CD14-positive monocyte (primary cell): ENCODE measurements at regions not wholly inside any gene's neighbourhood (a gene's known extent, or its start where the extent isn't known, plus 50 kb on each side); places are given as distances from the start of the nearest gene placed in this dataset.

Source experiments
- DNase-seq, 3 donors: peaks; one replicate each; pipeline ENCODE4 v3.0.0-alpha.2; 2011 to 2022
- H2AFZ ChIP-seq: 2 replicates; pipeline ENCODE4 v1.6.0; 2012; ENCODE audit warnings: mild to moderate bottlenecking, low read depth, low read length, inconsistent platforms; ENCODE audit not compliant: insufficient read depth, poor library complexity, severe bottlenecking
- H3K27ac ChIP-seq, 2 donors: 1 replicate in 1 of 2; 2 replicates in 1 of 2; pipeline ENCODE4 v1.5.1; 2012 to 2013; ENCODE audit warnings: low read length in 2 of 2, control low read depth in 1 of 2, inconsistent platforms in 1 of 2, low read depth in 1 of 2, mild to moderate bottlenecking in 1 of 2
- H3K27me3 ChIP-seq, 2 donors: one replicate each; pipeline versions ENCODE4 v1.6.0 to v1.6.1; 2011 to 2013; ENCODE audit warnings: low read length in 2 of 2; ENCODE audit not compliant: control insufficient read depth in 2 of 2, insufficient read depth in 2 of 2
- H3K36me3 ChIP-seq, 2 donors: replicated peaks in 1 of 2; 1 replicate in 1 of 2; 2 replicates in 1 of 2; pipeline versions ENCODE4 v1.5.1 to v1.6.1; 2012 to 2013; ENCODE audit warnings: low read length in 2 of 2, control low read depth in 1 of 2, inconsistent platforms in 1 of 2, mild to moderate bottlenecking in 1 of 2; ENCODE audit not compliant: insufficient read depth in 2 of 2, control insufficient read depth in 1 of 2
- H3K4me1 ChIP-seq, 2 donors: 1 replicate in 1 of 2; 2 replicates in 1 of 2; pipeline versions ENCODE4 v1.5.1 to v1.6.1; 2012 to 2013; ENCODE audit warnings: low read length in 2 of 2, control low read depth in 1 of 2, inconsistent platforms in 1 of 2, mild to moderate bottlenecking in 1 of 2, moderate library complexity in 1 of 2; ENCODE audit not compliant: insufficient read depth in 2 of 2, control insufficient read depth in 1 of 2
- H3K4me2 ChIP-seq: replicated peaks from 2 replicates; pipeline ENCODE3; 2012; ENCODE audit warnings: low read length, moderate library complexity, mild to moderate bottlenecking; ENCODE audit not compliant: poor library complexity, severe bottlenecking; ENCODE audit errors: extremely low read depth
- H3K4me3 ChIP-seq, 3 experiments: fragments of 200-600 bp in 1 of 3; sonication (generic) in 1 of 3; replicated peaks in 1 of 3; 1 replicate in 2 of 3; 2 replicates in 1 of 3; pipeline ENCODE4 v1.5.1; 2011 to 2013; ENCODE audit warnings: low read length in 3 of 3, mild to moderate bottlenecking in 3 of 3, control low read depth in 2 of 3, low read depth in 2 of 3, inconsistent platforms in 1 of 3, moderate library complexity in 1 of 3
- H3K79me2 ChIP-seq: 2 replicates; pipeline ENCODE4 v1.6.0; 2012; ENCODE audit warnings: mild to moderate bottlenecking, control low read depth, inconsistent platforms, low read length, moderate library complexity; ENCODE audit not compliant: insufficient read depth
- H3K9ac ChIP-seq: 2 replicates; pipeline ENCODE4 v1.6.0; 2017; ENCODE audit warnings: low read length, mild to moderate bottlenecking; ENCODE audit not compliant: insufficient read depth, poor library complexity, severe bottlenecking
- H3K9me3 ChIP-seq, 2 donors: replicated peaks in 1 of 2; 1 replicate in 1 of 2; 2 replicates in 1 of 2; pipeline versions ENCODE4 v1.5.1 to v1.6.1; 2012 to 2013; ENCODE audit warnings: low read length in 2 of 2, control low read depth in 1 of 2; ENCODE audit not compliant: control insufficient read depth in 1 of 2, insufficient read depth in 1 of 2
- H4K20me1 ChIP-seq: 2 replicates; pipeline ENCODE4 v1.6.0; 2012; ENCODE audit warnings: mild to moderate bottlenecking, low read length, control low read depth, moderate library complexity; ENCODE audit not compliant: insufficient read depth
- H3K27ac Mint-ChIP-seq, 7 donors: one replicate each; pipeline ENCODE4 v1.8.0; 2020; ENCODE audit warnings: mild to moderate bottlenecking in 7 of 7, mixed read lengths in 7 of 7, moderate library complexity in 6 of 7, inconsistent platforms in 2 of 7
- H3K27me3 Mint-ChIP-seq, 3 donors: one replicate each; pipeline ENCODE4 v1.8.0; 2021 to 2022; ENCODE audit warnings: low read depth in 3 of 3, mild to moderate bottlenecking in 3 of 3, mixed read lengths in 3 of 3, moderate library complexity in 3 of 3, inconsistent platforms in 1 of 3
- H3K36me3 Mint-ChIP-seq, 2 donors: one replicate each; pipeline ENCODE4 v1.8.0; 2020; ENCODE audit warnings: mixed read lengths in 2 of 2, inconsistent platforms in 1 of 2, mild to moderate bottlenecking in 1 of 2
- H3K4me1 Mint-ChIP-seq: one replicate; pipeline ENCODE4 v1.8.0; 2020; ENCODE audit warnings: mild to moderate bottlenecking, mixed read lengths
- H3K4me3 Mint-ChIP-seq, 2 donors: one replicate each; pipeline ENCODE4 v1.8.0; 2020; ENCODE audit warnings: mild to moderate bottlenecking in 2 of 2, mixed read lengths in 2 of 2, moderate library complexity in 1 of 2
- H3K9me3 Mint-ChIP-seq, 7 donors: one replicate each; pipeline ENCODE4 v1.8.0; 2020 to 2022; ENCODE audit warnings: mixed read lengths in 7 of 7, mild to moderate bottlenecking in 6 of 7, moderate library complexity in 6 of 7, inconsistent platforms in 2 of 7
- WGBS: methylation state at CpG from one replicate; pipeline ENCODE4 v1.1.5; 2013; ENCODE audit warnings: missing lambda C conversion rate; ENCODE audit not compliant: insufficient coverage; 5-methylcytosine and 5-hydroxymethylcytosine counted together
- intact Hi-C, 2 donors: fragments of 100-400 bp; cut with micrococcal nuclease; formaldehyde crosslinking; loops; one replicate each; pipeline versions ENCODE4 v1.15.0 to v1.15.1; 2023
- TF ChIP-seq, protein P1 (sequence below): fragments of 200-600 bp; IDR thresholded peaks from one replicate; pipeline ENCODE4 v1.8.0; 2022; ENCODE audit warnings: antibody characterized with exemption, mild to moderate bottlenecking

DNA sequence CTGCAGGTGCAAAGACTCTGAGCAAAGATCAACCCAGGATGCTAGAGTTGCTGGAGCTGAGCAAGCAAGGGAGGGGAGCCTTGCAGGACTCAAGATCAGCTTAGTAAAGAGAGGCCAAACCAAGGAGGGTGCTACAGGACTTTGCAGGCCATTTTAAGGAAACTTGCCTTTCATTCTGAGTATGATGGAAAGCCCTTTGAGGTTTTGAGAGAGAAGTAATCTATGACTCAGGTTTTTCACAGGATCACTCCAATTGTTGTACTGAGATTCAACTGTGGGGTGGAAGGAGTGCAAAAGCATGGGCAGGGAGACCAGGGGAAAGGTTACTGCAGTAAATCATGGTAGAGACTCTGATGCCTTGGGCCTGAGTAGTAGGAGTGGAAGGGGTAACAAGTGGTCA is 260.4 kb upstream of the GPR149 start:
- DNase-seq: no peak
- H3K4me2 ChIP-seq: no peak overlapping the region
- Mint-ChIP-seq H3K27me3 (no peaks in the 10 kb centered on the region), H3K9me3 (peaks cover 0 to 7% (median 4%) of the 10 kb centered on the region in 7 donors), H3K4me1 (peaks cover 8% of the 10 kb centered on the region), H3K27ac (no peak overlapping the region), H3K4me3 (no peak overlapping the region), H3K36me3 (peaks cover 0 to 3% of the 10 kb centered on the region in 2 donors)
- peaks cover 0 to 3% of the 10 kb centered on the region in 2 donors for H3K4me1 ChIP-seq
- peak overlapping the region; percentile 52 for H2AFZ ChIP-seq
- no peaks in the 10 kb centered on the region for H4K20me1 ChIP-seq
- no peak overlapping the region for H3K4me3 ChIP-seq
- no peaks in the 10 kb centered on the region for H3K79me2 ChIP-seq
- no peaks in the 10 kb centered on the region for H3K27me3 ChIP-seq
- no peaks in the 10 kb centered on the region for H3K36me3 ChIP-seq
- TF ChIP-seq, protein P1, sequence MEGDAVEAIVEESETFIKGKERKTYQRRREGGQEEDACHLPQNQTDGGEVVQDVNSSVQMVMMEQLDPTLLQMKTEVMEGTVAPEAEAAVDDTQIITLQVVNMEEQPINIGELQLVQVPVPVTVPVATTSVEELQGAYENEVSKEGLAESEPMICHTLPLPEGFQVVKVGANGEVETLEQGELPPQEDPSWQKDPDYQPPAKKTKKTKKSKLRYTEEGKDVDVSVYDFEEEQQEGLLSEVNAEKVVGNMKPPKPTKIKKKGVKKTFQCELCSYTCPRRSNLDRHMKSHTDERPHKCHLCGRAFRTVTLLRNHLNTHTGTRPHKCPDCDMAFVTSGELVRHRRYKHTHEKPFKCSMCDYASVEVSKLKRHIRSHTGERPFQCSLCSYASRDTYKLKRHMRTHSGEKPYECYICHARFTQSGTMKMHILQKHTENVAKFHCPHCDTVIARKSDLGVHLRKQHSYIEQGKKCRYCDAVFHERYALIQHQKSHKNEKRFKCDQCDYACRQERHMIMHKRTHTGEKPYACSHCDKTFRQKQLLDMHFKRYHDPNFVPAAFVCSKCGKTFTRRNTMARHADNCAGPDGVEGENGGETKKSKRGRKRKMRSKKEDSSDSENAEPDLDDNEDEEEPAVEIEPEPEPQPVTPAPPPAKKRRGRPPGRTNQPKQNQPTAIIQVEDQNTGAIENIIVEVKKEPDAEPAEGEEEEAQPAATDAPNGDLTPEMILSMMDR: no peak
- peaks cover 0 to 2% of the 10 kb centered on the region in 2 donors for H3K9me3 ChIP-seq
- intact Hi-C loops: no loop called here
- H3K9ac ChIP-seq: no peak overlapping the region
- H3K27ac ChIP-seq: no peak overlapping the region

DNA sequence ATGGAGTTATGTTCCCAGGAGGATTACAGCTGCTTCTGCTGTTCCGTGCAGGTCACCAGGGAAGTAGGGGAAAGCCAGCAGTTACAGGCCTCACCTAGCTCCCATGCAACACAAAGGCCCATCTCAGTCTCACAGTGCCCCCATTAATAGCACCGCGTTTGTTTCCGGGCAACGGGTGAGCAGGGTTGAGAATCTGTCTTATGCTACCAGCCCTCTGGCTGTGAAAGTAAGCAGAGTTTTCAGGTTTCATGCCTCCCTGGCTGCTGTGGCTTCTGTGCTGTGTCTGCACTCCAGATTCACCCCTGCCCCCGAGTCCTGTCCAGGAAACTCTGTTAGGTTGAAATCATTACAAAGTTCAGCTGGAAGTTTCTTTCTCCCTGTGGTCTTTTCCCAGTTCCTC is 254.4 kb upstream of the GPR149 start:
- Mint-ChIP-seq H3K4me3 (no peak overlapping the region), H3K27ac (no peak overlapping the region), H3K27me3 (no peaks in the 10 kb centered on the region), H3K36me3 (no peaks in the 10 kb centered on the region), H3K4me1 (no peaks in the 10 kb centered on the region), H3K9me3 (peaks cover 7 to 30% (median 22%) of the 10 kb centered on the region in 7 donors)
- Histone ChIP-seq H3K4me1 (no peaks in the 10 kb centered on the region), H2AFZ (no peak overlapping the region), H3K27me3 (no peaks in the 10 kb centered on the region), H3K79me2 (no peaks in the 10 kb centered on the region), H3K4me3 (no peak overlapping the region), H3K36me3 (no peaks in the 10 kb centered on the region), H4K20me1 (no peaks in the 10 kb centered on the region), H3K4me2 (no peak overlapping the region), H3K9me3 (peaks cover 4 to 13% of the 10 kb centered on the region in 2 donors), H3K27ac (no peak overlapping the region), H3K9ac (no peak overlapping the region)
- 93% methylated on average over 5 of the region's 6 CpGs for WGBS
- intact Hi-C loops: no loop called here
- TF ChIP-seq, protein P1: no peak
- no peak for DNase-seq
